ENCODE measurements at regions not wholly inside any gene's neighbourhood (a gene's known extent, or its start where the extent isn't known, plus 50 kb on each side); places are given as distances from the start of the nearest gene placed in this dataset.
"Not testable (repeated sequence)": the region's sequence is repeated elsewhere in the genome, so short reads cannot be mapped to it uniquely, and the experiment has no call there.

DNA sequence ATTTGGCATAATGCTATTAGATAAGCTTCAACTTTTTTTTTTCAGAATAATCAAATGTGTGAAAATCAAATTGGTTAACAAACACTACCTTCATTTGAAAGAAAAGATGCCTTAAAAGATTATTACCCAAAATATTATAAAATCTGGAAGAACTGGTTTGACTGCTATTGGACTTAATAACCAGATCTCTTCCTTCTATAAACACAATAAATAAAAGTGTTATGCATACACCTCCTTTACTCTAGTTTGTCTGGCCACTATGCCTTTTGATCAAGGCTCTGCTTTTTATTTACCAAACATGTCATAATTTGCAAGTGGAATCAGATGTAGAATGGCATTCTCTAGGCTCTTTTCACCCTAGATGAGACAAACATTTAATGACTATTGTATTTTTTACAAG is 897.3 kb upstream of the EPHA5 start:
- no peaks in the 10 kb centered on the region for H3K9me3 ChIP-seq
- no peaks in the 10 kb centered on the region for H3K4me1 ChIP-seq
- H3K4me3 ChIP-seq (ENCODE audit: low read depth, low read length): no peak overlapping the region
- TF ChIP-seq, protein P1, sequence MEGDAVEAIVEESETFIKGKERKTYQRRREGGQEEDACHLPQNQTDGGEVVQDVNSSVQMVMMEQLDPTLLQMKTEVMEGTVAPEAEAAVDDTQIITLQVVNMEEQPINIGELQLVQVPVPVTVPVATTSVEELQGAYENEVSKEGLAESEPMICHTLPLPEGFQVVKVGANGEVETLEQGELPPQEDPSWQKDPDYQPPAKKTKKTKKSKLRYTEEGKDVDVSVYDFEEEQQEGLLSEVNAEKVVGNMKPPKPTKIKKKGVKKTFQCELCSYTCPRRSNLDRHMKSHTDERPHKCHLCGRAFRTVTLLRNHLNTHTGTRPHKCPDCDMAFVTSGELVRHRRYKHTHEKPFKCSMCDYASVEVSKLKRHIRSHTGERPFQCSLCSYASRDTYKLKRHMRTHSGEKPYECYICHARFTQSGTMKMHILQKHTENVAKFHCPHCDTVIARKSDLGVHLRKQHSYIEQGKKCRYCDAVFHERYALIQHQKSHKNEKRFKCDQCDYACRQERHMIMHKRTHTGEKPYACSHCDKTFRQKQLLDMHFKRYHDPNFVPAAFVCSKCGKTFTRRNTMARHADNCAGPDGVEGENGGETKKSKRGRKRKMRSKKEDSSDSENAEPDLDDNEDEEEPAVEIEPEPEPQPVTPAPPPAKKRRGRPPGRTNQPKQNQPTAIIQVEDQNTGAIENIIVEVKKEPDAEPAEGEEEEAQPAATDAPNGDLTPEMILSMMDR (IDR thresholded peaks at IDR 0.05; ENCODE audit: low read depth, low read length): no peak
- no peak for DNase-seq
- H3K27me3 ChIP-seq: no peaks in the 10 kb centered on the region
- H3K36me3 ChIP-seq: no peaks in the 10 kb centered on the region

DNA sequence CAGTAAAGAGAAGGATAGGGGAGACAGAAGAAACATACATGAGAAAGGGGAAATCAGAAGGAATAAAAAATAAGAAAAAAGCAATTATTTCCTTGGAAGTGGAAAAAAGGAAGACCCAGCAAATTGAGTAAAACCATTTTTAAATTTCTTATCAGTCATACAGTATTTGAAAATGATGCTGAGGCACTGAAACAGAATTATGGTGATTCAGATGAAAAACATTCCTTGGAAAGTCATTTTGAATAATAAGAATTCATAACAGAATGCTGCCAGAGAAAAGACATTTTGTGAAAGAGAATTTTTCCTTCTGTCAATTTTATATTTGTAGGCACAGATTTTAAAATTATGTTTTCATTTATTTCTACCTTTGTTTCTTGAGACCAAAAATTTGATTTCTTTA is 895.5 kb upstream of the EPHA5 start:
- H3K9me3 ChIP-seq: no peaks in the 10 kb centered on the region
- no peak for DNase-seq
- TF ChIP-seq, protein P1 (IDR thresholded peaks at IDR 0.05; ENCODE audit: low read depth, low read length): no peak
- no peaks in the 10 kb centered on the region for H3K4me1 ChIP-seq
- H3K4me3 ChIP-seq (ENCODE audit: low read depth, low read length): no peak overlapping the region
- H3K27me3 ChIP-seq: no peaks in the 10 kb centered on the region
- no peaks in the 10 kb centered on the region for H3K36me3 ChIP-seq

DNA sequence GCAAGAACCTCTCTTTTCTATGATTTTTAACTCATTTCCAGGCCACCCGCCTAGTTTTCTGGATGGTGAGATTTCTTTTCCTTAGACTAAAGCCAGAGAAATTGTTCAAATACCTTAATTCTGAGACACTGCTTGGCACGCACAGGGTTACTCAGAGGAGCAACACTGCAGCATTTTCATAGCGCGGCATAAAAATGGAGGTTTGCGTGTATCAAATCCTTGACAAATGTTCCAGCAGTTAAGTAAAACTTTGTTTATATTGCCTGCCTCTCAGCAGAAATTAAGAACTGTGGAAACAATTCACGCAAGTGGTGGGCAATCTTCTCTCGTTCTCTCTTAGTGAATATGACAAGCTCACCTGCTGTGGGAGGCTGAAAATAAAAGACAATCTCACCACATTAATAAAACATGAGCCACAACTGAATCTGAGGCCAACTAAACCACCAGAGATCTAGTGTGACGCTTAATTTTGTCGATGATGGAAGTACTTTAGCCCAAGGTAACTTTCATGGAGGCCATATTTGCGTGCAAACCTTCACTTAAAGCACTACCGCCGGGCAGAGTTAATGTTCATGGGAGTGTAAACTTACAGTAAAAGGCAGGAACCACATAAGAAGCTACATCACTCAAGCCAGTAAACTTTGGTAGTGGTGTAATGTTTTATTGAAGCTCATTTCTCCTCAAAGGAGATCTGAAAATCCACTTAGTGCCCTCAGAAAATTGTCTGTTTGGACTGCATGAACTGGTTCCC is 894.8 kb upstream of the EPHA5 start:
- DNase-seq: no peak
- TF ChIP-seq, protein P1 (IDR thresholded peaks at IDR 0.05; ENCODE audit: low read depth, low read length): no peak
- Histone ChIP-seq H3K4me3 (ENCODE audit: low read depth, low read length) (no peak overlapping the region), H3K9me3 (no peaks in the 10 kb centered on the region), H3K4me1 (no peaks in the 10 kb centered on the region), H3K27me3 (no peaks in the 10 kb centered on the region), H3K36me3 (no peaks in the 10 kb centered on the region)

DNA sequence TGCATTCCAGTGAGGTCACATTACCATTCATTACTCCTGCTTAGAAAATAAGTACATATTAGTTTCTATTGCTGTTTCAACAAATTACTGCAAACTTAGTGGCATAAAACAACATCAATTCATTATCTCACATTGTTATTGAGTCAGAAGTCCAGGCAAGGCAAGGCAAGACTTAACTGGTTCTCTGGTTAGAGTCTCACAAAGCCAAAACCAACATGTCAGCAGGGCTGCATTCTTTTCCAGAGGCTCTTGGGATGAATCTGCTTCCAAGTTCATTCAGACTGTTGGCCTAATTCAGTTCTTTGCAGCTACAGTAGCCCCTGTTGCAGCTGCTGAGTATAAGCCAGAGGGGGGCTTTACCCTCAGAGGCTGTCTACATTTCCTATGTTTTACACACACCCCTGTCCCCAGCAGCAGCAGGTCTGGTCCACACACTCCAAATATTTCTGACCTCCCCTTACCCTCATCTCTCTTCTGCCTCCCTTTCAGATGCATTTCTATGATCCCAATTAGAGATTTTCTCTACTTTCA is 892.1 kb upstream of the EPHA5 start:
- TF ChIP-seq, protein P1 (IDR thresholded peaks at IDR 0.05; ENCODE audit: low read depth, low read length): no peak
- no peaks in the 10 kb centered on the region for H3K4me1 ChIP-seq
- no peak for DNase-seq

DNA sequence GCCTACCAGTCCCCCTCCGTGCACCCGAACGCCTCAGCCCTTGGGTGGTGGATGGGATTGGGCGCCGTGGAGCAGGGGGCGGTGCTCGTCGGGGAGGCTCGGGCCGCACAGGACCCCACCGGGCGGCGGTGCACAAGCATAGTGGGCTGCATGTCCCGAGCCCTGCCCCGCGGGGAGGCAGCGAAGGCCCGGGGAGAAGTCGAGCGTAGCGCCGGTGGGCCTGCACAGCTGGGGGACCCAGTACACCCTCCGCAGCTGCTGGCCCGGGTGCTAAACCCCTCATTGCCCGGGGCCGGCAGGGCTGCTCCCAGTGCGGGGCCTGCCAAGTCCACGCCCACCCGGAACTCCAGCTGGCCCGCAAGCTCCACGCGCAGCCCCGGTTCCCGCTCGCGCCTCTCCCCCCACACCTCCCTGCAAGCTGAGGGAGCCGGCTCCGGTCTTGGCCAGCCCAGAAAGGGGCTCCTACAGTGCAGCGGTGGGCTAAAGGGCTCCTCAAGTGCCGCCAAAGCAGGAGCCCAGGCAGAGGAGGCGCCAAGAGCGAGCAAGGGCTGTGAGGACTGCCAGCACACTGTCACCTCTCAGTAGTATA is 891.3 kb upstream of the EPHA5 start:
- not testable (repeated sequence) for DNase-seq; H3K9me3 ChIP-seq; H3K36me3 ChIP-seq; H3K27me3 ChIP-seq; H3K4me1 ChIP-seq; H3K4me3 ChIP-seq (ENCODE audit: low read depth, low read length)

More for the DNA sequence above, 892.1 kb upstream of the EPHA5 start:
- no peaks in the 10 kb centered on the region for H3K36me3 ChIP-seq
- H3K4me3 ChIP-seq (ENCODE audit: low read depth, low read length): no peak overlapping the region
- no peaks in the 10 kb centered on the region for H3K9me3 ChIP-seq
- no peaks in the 10 kb centered on the region for H3K27me3 ChIP-seq

DNA sequence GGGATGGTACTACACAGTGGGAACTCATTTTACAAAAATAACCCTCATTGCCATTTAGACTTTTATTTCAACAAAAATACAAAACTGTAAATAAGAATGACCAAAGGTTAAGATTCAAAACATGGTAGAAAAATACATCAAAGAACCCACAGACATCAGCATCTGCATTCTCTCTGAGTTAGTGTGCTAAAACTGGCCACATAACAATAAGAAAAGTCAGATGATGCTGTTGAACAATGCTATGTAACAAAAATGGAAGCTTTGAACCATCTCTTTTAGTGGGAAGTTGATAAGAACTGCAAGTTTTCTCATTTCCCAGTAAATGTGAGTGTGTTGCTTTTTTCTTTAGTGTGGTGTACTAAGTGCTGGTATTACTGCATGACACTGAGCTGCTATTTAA is 888.4 kb upstream of the EPHA5 start:
- no peaks in the 10 kb centered on the region for H3K36me3 ChIP-seq
- H3K4me3 ChIP-seq (ENCODE audit: low read depth, low read length): no peak overlapping the region
- DNase-seq: no peak
- TF ChIP-seq, protein P1 (IDR thresholded peaks at IDR 0.05; ENCODE audit: low read depth, low read length): no peak
- no peaks in the 10 kb centered on the region for H3K4me1 ChIP-seq
- H3K9me3 ChIP-seq: no peaks in the 10 kb centered on the region; the same call in 1 of the 2 replicates
- no peaks in the 10 kb centered on the region for H3K27me3 ChIP-seq

Data from BE2C (cell line).